ENCODE measurements at regions not wholly inside any gene's neighbourhood (a gene's known extent, or its start where the extent isn't known, plus 50 kb on each side); places are given as distances from the start of the nearest gene placed in this dataset.

DNA sequence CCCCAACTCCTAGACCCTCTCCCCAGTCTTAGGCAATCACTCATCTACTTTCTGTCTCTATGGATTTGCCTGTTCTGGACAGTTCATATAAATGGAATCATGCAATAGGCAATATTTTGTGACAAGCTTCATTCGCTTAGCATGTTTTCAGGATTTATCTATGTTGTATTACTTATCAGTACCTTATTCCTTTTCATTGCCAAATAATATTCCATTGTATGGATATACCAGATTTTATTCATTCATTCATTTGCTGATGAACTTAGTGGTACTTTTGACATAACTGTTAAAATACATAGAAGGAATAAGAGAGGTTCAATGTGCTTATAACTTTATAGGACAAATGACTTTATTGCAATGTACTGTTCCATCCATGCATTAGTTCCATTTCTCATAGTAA lies 231.0 kb downstream of the SNX10 start (continued):
- TF ChIP-seq SMAD1 (IDR thresholded peaks at IDR 0.05; ENCODE audit: low read depth, partially characterized antibody): no peak

DNA sequence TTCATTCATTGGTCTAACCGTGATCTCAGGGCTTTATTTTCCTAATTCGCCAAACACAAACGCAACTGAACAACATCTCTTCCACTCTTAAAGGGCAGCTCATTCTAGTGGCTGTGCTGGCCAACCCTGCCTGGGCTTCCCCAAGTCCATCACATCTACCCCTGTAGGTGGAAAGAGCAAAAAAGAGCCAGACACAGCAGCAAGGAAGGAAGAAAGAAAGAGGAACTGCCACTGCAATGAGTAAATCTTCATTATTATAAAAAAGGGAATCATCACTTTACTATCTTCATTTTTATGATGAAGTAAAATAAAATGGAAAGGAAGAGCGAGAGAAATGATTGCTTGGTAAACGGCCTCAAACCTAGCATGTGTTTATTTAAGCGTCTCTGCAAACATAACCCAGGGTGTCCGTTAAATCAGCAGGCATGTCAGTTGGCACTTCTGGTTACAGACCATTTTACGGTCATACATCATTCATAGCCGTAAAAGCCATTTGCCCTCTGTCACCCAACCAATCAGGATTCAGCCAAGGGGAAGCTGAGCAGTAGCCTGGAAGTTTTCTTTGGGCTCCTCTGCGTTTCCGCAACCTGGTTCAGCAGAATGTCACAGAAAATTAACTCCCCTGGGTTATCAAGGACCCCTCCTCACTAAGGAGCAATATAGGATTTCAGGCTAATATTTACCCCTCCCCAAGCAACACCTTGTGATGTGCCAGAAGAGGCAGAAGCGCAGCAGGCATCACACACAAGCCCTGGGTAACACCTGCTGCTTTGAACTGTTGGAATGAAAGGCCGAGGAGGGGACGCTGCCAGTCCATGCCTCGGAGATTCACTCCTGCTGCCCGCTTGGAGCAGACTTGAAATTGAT lies 234.0 kb downstream of the SNX10 start:
- ChIA-PET POLR2A (no interaction called here), SMC1A (ENCODE audit: uncharacterized antibody, unreplicated experiment) (interaction anchor here (1.2 kb wide), 1 partner anchor 9 kb away, joined by 3 read pairs; no protein-coding TSS in a partner anchor), RAD21 (ENCODE audit: unreplicated experiment) (no interaction called here), CTCF (no interaction called here)
- intact Hi-C loops (cut with micrococcal nuclease; ENCODE audit: unreplicated experiment): no loop called here
- H3K4me3 ChIP-seq: no peak overlapping the region
- no peak for DNase-seq (ENCODE audit: low read depth, low spot score)
- no TSS peak for BruUV-seq (replicated peaks)
- ATAC-seq: peak; percentile 19; the same call in 1 of the 3 replicates
- WGBS (ENCODE audit: insufficient coverage, insufficient replicate concordance, low lambda C conversion rate, missing lambda C conversion rate): 45% methylated on average over 16 of the region's 16 CpGs
- in situ Hi-C loops (cut with MboI): no loop called here
- no peaks in the 10 kb centered on the region for H4K20me1 ChIP-seq (ENCODE audit: control insufficient read depth, insufficient read depth)
- TF ChIP-seq MEF2B (IDR thresholded peaks at IDR 0.05; ENCODE audit: partially characterized antibody, poor library complexity, severe bottlenecking) (no peak), SIX5 (IDR thresholded peaks at IDR 0.05; ENCODE audit: low read depth, low read length, severe bottlenecking) (no peak), NRF1 (conservative IDR thresholded peaks at IDR 0.05; ENCODE audit: low read depth, low read length) (no peak), SUPT20H (IDR thresholded peaks at IDR 0.05; ENCODE audit: borderline replicate concordance, control insufficient read depth, low read depth, low read length) (no peak), ETV6 (conservative IDR thresholded peaks at IDR 0.05 in 1 of 2, IDR thresholded peaks at IDR 0.05 in 1 of 2; ENCODE audit: borderline replicate concordance in 1 of 2, low read depth in 1 of 2) (no peak), CHD2 (IDR thresholded peaks at IDR 0.05; ENCODE audit: borderline replicate concordance, low read depth, low read length) (no peak), FOS (IDR thresholded peaks at IDR 0.05; ENCODE audit: borderline replicate concordance, extremely low read depth, insufficient read length) (no peak), ZNF622 (IDR thresholded peaks at IDR 0.05) (no peak), PAX8 (IDR thresholded peaks at IDR 0.05) (no peak), MEF2A (IDR thresholded peaks at IDR 0.05; ENCODE audit: insufficient read depth, low read depth, low read length) (no peak)
- TF ChIP-seq, protein P1, sequence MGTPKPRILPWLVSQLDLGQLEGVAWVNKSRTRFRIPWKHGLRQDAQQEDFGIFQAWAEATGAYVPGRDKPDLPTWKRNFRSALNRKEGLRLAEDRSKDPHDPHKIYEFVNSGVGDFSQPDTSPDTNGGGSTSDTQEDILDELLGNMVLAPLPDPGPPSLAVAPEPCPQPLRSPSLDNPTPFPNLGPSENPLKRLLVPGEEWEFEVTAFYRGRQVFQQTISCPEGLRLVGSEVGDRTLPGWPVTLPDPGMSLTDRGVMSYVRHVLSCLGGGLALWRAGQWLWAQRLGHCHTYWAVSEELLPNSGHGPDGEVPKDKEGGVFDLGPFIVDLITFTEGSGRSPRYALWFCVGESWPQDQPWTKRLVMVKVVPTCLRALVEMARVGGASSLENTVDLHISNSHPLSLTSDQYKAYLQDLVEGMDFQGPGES (IDR thresholded peaks at IDR 0.05): no peak
- TF ChIP-seq, protein P2, sequence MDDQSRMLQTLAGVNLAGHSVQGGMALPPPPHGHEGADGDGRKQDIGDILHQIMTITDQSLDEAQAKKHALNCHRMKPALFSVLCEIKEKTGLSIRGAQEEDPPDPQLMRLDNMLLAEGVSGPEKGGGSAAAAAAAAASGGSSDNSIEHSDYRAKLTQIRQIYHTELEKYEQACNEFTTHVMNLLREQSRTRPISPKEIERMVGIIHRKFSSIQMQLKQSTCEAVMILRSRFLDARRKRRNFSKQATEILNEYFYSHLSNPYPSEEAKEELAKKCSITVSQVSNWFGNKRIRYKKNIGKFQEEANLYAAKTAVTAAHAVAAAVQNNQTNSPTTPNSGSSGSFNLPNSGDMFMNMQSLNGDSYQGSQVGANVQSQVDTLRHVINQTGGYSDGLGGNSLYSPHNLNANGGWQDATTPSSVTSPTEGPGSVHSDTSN (IDR thresholded peaks at IDR 0.05; ENCODE audit: insufficient replicate concordance, low read depth, low read length): no peak
- TF ChIP-seq, protein P3, sequence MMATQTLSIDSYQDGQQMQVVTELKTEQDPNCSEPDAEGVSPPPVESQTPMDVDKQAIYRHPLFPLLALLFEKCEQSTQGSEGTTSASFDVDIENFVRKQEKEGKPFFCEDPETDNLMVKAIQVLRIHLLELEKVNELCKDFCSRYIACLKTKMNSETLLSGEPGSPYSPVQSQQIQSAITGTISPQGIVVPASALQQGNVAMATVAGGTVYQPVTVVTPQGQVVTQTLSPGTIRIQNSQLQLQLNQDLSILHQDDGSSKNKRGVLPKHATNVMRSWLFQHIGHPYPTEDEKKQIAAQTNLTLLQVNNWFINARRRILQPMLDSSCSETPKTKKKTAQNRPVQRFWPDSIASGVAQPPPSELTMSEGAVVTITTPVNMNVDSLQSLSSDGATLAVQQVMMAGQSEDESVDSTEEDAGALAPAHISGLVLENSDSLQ (IDR thresholded peaks at IDR 0.05): no peak
- H3K79me2 ChIP-seq (ENCODE audit: control insufficient read depth, insufficient read depth, low read length): no peaks in the 10 kb centered on the region
- no peaks in the 10 kb centered on the region for H3K4me1 ChIP-seq (ENCODE audit: control insufficient read depth, insufficient read depth, low read length)
- H3K4me2 ChIP-seq (ENCODE audit: control insufficient read depth, insufficient read depth): no peak overlapping the region
- no peaks in the 10 kb centered on the region; a peak in 1 of 4 replicates for H3K27me3 ChIP-seq (replicated peaks in 1 of 2; ENCODE audit: control insufficient read depth in 2 of 2, insufficient read depth in 2 of 2, low read length in 1 of 2)
- H2AFZ ChIP-seq (ENCODE audit: control insufficient read depth, low read depth, low read length): no peak overlapping the region
- no peak for FAIRE-seq
- no peak overlapping the region for H3K9ac ChIP-seq (ENCODE audit: control insufficient read depth, insufficient read depth, low read length)
- no peaks in the 10 kb centered on the region for H3K36me3 ChIP-seq (ENCODE audit: control insufficient read depth in 2 of 2, insufficient read depth in 2 of 2, low read length in 1 of 2)
- no peaks in the 10 kb centered on the region for H3K9me3 ChIP-seq (replicated peaks; ENCODE audit: control insufficient read depth, insufficient read depth, low read length)
- H3K27ac ChIP-seq (ENCODE audit: control insufficient read depth, insufficient read depth): no peak overlapping the region

All from GM12878 (cell line).